ENCODE measurements at regions not wholly inside any gene's neighbourhood (a gene's known extent, or its start where the extent isn't known, plus 50 kb on each side); places are given as distances from the start of the nearest gene placed in this dataset.

GRCh38 chr6:21359926-21360325 lies 233.6 kb upstream of the SOX4 start:
- FAIRE-seq (no peak), DNase-seq (ENCODE audit: insufficient read length) (no peak)
- TF ChIP-seq POLR2A (IDR thresholded peaks at IDR 0.05; ENCODE audit: low read depth, low read length), result no peak
- no peak for TF ChIP-seq POLR2AphosphoS5 (IDR thresholded peaks at IDR 0.05; ENCODE audit: low read depth, low read length)
- no peak for TF ChIP-seq TAF1 (IDR thresholded peaks at IDR 0.05; ENCODE audit: borderline replicate concordance, low read depth, low read length)

DNA sequence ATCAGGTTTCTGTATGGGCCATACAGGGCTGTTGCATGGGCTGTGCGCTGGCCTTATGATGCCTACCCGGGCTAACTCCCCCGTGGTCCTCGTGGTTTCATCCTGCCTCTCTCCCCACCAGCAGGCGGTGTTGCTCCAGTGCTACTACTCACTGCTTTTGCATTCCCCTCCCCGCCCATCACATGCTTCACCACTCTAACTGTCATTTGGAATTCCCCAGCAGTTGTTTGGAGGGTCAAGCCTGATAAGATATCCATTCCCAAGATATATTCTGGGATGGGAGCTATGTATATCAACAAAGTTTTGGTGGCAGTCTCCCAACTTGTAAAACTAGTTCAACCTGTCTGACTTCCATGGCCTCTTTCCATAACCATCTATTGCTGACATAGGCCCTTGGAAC lies 233.2 kb upstream of the SOX4 start:
- no peak for DNase-seq (ENCODE audit: insufficient read length)
- no peak for TF ChIP-seq POLR2AphosphoS5 (IDR thresholded peaks at IDR 0.05; ENCODE audit: low read depth, low read length)
- TF ChIP-seq TAF1 (IDR thresholded peaks at IDR 0.05; ENCODE audit: borderline replicate concordance, low read depth, low read length), result no peak
- TF ChIP-seq POLR2A (IDR thresholded peaks at IDR 0.05; ENCODE audit: low read depth, low read length), result no peak
- no peak for FAIRE-seq

DNA sequence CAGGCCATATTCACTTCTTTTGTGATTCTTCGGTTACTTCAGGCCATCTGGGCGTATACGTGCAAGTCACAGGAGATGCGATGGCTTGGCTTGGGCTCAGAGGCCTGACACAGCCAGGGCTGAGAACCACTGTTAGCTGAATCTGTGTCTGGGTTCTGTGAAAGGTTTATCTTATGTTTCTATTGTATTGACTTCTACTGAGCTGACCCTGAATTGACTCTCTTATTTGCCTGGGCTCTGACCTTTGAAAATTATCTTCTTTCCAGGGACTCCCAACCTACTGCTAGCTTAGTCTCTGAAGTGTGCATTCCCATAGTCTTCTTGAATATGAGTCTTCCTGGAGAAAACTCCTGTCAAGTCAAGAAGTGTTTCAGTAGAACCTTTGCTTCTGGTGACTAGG lies 226.4 kb upstream of the SOX4 start:
- FAIRE-seq, result no peak
- no peak for TF ChIP-seq POLR2A (IDR thresholded peaks at IDR 0.05; ENCODE audit: low read depth, low read length)
- TF ChIP-seq POLR2AphosphoS5 (IDR thresholded peaks at IDR 0.05; ENCODE audit: low read depth, low read length), result no peak
- TF ChIP-seq TAF1 (IDR thresholded peaks at IDR 0.05; ENCODE audit: borderline replicate concordance, low read depth, low read length), result no peak
- DNase-seq (ENCODE audit: insufficient read length), result no peak

DNA sequence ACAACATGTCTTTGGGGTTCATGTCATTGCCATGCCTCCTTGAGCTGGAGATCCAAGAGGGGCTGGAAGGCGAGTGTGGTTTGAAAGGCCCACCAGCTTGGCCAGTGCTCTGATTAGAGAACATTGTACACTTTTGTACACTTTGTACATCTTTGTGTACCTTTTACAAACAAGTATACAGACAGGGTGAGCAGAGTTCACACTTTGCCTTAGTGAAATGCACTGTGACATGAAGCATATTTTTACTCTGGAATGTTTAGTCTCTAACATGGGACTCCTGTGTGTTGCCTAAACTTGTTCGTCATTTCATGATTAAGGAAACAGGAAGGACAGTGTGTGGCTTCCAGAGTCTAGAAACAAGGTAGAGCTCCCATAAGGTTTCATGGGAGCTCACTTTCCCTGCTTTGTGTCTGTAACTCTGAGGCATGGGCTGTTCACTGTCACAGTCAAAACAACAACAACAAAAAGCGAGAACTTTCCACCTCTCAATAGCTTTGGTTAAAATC lies 225.8 kb upstream of the SOX4 start:
- TF ChIP-seq POLR2AphosphoS5 (IDR thresholded peaks at IDR 0.05; ENCODE audit: low read depth, low read length) (no peak), POLR2A (IDR thresholded peaks at IDR 0.05; ENCODE audit: low read depth, low read length) (no peak), TAF1 (IDR thresholded peaks at IDR 0.05; ENCODE audit: borderline replicate concordance, low read depth, low read length) (no peak)
- FAIRE-seq, result no peak
- DNase-seq (ENCODE audit: insufficient read length), result no peak

DNA sequence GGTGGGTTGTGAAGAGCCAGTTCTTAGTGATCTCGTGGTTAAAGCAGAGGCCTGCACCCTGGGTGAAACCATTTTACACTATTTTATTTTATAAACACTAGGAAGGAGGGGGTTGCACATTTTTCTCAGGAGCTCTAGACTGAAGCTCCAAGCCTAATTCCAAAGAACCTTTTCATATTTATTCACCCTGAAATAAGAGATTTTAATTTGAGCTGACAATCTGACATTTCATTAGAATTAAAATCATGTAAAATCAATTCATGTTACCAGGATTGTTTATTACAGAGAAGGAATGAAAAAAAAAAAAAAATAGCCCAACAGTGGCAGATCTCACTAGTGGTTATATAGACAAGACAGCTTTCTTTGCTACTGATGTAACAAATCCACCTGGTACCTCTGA lies 222.5 kb upstream of the SOX4 start:
- TF ChIP-seq POLR2A (IDR thresholded peaks at IDR 0.05; ENCODE audit: low read depth, low read length), result no peak
- TF ChIP-seq TAF1 (IDR thresholded peaks at IDR 0.05; ENCODE audit: borderline replicate concordance, low read depth, low read length), result no peak
- no peak for TF ChIP-seq POLR2AphosphoS5 (IDR thresholded peaks at IDR 0.05; ENCODE audit: low read depth, low read length)
- DNase-seq (ENCODE audit: insufficient read length) (no peak), FAIRE-seq (no peak)

GRCh38 chr6:21371676-21372171 lies 221.8 kb upstream of the SOX4 start:
- no peak for FAIRE-seq
- TF ChIP-seq POLR2A (IDR thresholded peaks at IDR 0.05; ENCODE audit: low read depth, low read length) (no peak), POLR2AphosphoS5 (IDR thresholded peaks at IDR 0.05; ENCODE audit: low read depth, low read length) (no peak), TAF1 (IDR thresholded peaks at IDR 0.05; ENCODE audit: borderline replicate concordance, low read depth, low read length) (no peak)

DNA sequence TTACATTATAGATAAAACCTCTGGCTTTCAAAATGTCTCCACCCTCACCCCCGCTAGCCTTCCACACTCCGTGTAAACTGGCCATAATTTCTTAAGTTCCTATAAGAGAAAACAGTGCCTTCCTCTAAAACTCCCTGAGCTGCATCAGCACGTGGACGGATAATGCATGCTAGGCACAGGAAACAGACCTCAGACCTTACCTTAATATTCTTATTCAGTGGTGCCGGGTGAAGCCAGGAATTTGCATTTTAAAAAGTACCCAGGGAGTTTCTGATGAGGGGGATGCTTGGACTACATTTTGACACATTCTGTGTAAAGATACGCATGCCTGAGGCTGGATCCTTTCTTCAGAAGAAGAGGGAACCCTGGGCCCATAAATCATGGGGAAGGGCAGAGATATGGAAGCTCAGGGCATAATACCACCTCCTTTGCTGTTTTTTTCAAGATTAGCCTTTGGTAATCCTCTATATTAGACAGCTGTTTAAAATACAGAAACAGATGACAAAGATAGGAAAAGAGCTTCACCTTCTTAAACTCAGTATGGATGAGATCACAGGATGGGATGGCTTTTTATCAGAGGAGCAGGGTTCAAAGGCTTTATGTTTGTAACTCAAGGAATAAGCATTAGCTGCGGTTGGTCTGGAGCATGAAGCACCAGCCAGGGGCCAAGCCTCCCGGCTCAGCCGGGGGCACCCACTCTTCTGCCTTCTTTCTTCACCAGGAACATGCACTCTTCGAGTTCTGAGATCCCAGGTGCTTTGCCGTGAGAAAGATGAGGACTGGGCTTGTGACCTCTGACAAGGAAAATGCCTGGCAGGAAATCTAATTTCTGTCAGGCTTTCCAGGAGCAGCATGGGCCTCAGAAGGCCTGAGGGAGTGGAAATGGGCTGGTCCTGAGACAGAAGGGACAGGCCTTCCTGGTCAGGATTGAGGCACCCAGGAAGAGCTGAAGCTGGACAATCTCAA lies 218.1 kb upstream of the SOX4 start:
- FAIRE-seq (peak; percentile 33), DNase-seq (ENCODE audit: insufficient read length) (no peak)
- TF ChIP-seq TAF1 (IDR thresholded peaks at IDR 0.05; ENCODE audit: borderline replicate concordance, low read depth, low read length), result no peak
- TF ChIP-seq POLR2A (IDR thresholded peaks at IDR 0.05; ENCODE audit: low read depth, low read length), result no peak
- TF ChIP-seq POLR2AphosphoS5 (IDR thresholded peaks at IDR 0.05; ENCODE audit: low read depth, low read length), result no peak

More at GRCh38 chr6:21371676-21372171, 221.8 kb upstream of the SOX4 start:
- DNase-seq (ENCODE audit: insufficient read length), result no peak

DNA sequence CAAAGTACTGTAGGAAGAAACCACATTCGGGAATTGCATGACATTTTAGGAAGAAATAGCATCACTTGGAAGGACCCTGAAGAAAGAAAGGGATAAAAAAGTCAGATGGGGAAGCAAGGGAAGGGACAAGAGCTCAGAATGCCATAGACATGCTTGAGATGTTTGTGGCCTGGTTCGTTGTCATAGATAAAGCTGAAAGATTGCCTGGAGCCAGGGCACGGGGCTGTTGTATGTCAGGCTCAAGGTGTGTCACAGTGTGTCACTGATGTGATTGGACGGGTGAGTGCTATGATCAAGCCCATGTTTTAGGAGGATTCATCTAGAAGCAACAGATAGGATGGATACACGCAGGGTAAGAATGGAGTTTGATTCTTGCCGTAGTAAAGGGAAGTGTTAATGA lies 216.2 kb upstream of the SOX4 start:
- no peak for DNase-seq (ENCODE audit: insufficient read length)
- no peak for FAIRE-seq
- TF ChIP-seq TAF1 (IDR thresholded peaks at IDR 0.05; ENCODE audit: borderline replicate concordance, low read depth, low read length), result no peak
- no peak for TF ChIP-seq POLR2AphosphoS5 (IDR thresholded peaks at IDR 0.05; ENCODE audit: low read depth, low read length)
- no peak for TF ChIP-seq POLR2A (IDR thresholded peaks at IDR 0.05; ENCODE audit: low read depth, low read length)

- TF ChIP-seq POLR2AphosphoS5 (IDR thresholded peaks at IDR 0.05; ENCODE audit: low read depth, low read length) (no peak), TAF1 (IDR thresholded peaks at IDR 0.05; ENCODE audit: borderline replicate concordance, low read depth, low read length) (no peak), POLR2A (IDR thresholded peaks at IDR 0.05; ENCODE audit: low read depth, low read length) (no peak)
- no peak for DNase-seq (ENCODE audit: insufficient read length)
- FAIRE-seq, result no peak
Observed at GRCh38 chr6:21381331-21381963, 212.1 kb upstream of the SOX4 start.

GRCh38 chr6:21382821-21383449 lies 210.6 kb upstream of the SOX4 start:
- FAIRE-seq (no peak), DNase-seq (ENCODE audit: insufficient read length) (no peak)
- TF ChIP-seq POLR2AphosphoS5 (IDR thresholded peaks at IDR 0.05; ENCODE audit: low read depth, low read length) (no peak), POLR2A (IDR thresholded peaks at IDR 0.05; ENCODE audit: low read depth, low read length) (no peak), TAF1 (IDR thresholded peaks at IDR 0.05; ENCODE audit: borderline replicate concordance, low read depth, low read length) (no peak)

- TF ChIP-seq POLR2A (IDR thresholded peaks at IDR 0.05; ENCODE audit: low read depth, low read length) (no peak), TAF1 (IDR thresholded peaks at IDR 0.05; ENCODE audit: borderline replicate concordance, low read depth, low read length) (no peak), POLR2AphosphoS5 (IDR thresholded peaks at IDR 0.05; ENCODE audit: low read depth, low read length) (no peak)
- DNase-seq (ENCODE audit: insufficient read length) (no peak), FAIRE-seq (no peak)
Observed at GRCh38 chr6:21383450-21384085, 210.0 kb upstream of the SOX4 start.
